Bone marrow (tissue), 2 donors: ENCODE measurements at regions not wholly inside any gene's neighbourhood (a gene's known extent, or its start where the extent isn't known, plus 50 kb on each side); places are given as distances from the start of the nearest gene placed in this dataset.

Experiments used
- DNase-seq, 2 donors: peaks; one replicate each; lab custom pipeline; 2025; lab: John Stamatoyannopoulos, UW

GRCh38 chr12:132393991-132394949 is 64.9 kb upstream of the GALNT9 start:
- DNase-seq: peak; percentile 10 to 41

- DNase-seq: no peak
Observed at GRCh38 chr12:132393245-132393795, 63.9 kb upstream of the GALNT9 start.

GRCh38 chr12:132392389-132393244 is 63.2 kb upstream of the GALNT9 start:
- DNase-seq: no peak

- DNase-seq: no peak
Observed at GRCh38 chr12:132391326-132392041, 62.1 kb upstream of the GALNT9 start.

GRCh38 chr12:132390287-132391076 is 61.1 kb upstream of the GALNT9 start:
- no peak for DNase-seq

GRCh38 chr12:132389526-132390286 is 60.3 kb upstream of the GALNT9 start:
- DNase-seq: no peak

GRCh38 chr12:132389026-132389425 is 59.6 kb upstream of the GALNT9 start:
- DNase-seq: no peak

- no peak for DNase-seq
Observed at GRCh38 chr12:132388379-132389015, 59.1 kb upstream of the GALNT9 start.

GRCh38 chr12:132386926-132387497 is 57.6 kb upstream of the GALNT9 start:
- no peak for DNase-seq

- DNase-seq: no peak
Observed at GRCh38 chr12:132385923-132386751, 56.7 kb upstream of the GALNT9 start.

GRCh38 chr12:132384916-132385774 is 55.8 kb upstream of the GALNT9 start:
- DNase-seq: no peak

GRCh38 chr12:132380641-132381040 is 51.3 kb upstream of the GALNT9 start:
- DNase-seq: no peak

GRCh38 chr12:132379996-132380395 is 50.6 kb upstream of the GALNT9 start:
- DNase-seq: no peak

GRCh38 chr12:132379576-132379975 is 50.2 kb upstream of the GALNT9 start:
- no peak for DNase-seq
